Esophagus squamous epithelium (tissue), 4 donors: ENCODE measurements at regions not wholly inside any gene's neighbourhood (a gene's known extent, or its start where the extent isn't known, plus 50 kb on each side); places are given as distances from the start of the nearest gene placed in this dataset.

ENCODE experiments used
- CTCF ChIP-seq, 6 experiments: fragments of 450-650 bp in 4 of 6; fragments of 200-600 bp in 2 of 6; sonication (generic) in 2 of 6; IDR thresholded peaks; one replicate each; pipeline ENCODE4 v1.5.1; 2016 to 2019; ENCODE audit warnings: antibody characterized with exemption in 6 of 6, mild to moderate bottlenecking in 4 of 6, moderate library complexity in 4 of 6
- POLR2A ChIP-seq, 4 donors: fragments of 450-650 bp; IDR thresholded peaks; one replicate each; pipeline ENCODE4 v1.6.1; 2017; ENCODE audit warnings: antibody characterized with exemption in 4 of 4, mild to moderate bottlenecking in 4 of 4, moderate library complexity in 3 of 4

GRCh38 chr16:80208743-80209142 is 332.1 kb upstream of the DYNLRB2 start:
- TF ChIP-seq POLR2A (IDR thresholded peaks at IDR 0.05) (no peak), CTCF (IDR thresholded peaks at IDR 0.05) (no peak)
